Tongue (tissue), 1 donor: ENCODE measurements at regions not wholly inside any gene's neighbourhood (a gene's known extent, or its start where the extent isn't known, plus 50 kb on each side); places are given as distances from the start of the nearest gene placed in this dataset.
A peak's percentile ranks its signal among the peaks of the same experiment; 100 is the strongest.

ENCODE experiments used
- DNase-seq: peaks from one replicate; pipeline ENCODE4 v3.0.0-alpha.2; 2015

DNA sequence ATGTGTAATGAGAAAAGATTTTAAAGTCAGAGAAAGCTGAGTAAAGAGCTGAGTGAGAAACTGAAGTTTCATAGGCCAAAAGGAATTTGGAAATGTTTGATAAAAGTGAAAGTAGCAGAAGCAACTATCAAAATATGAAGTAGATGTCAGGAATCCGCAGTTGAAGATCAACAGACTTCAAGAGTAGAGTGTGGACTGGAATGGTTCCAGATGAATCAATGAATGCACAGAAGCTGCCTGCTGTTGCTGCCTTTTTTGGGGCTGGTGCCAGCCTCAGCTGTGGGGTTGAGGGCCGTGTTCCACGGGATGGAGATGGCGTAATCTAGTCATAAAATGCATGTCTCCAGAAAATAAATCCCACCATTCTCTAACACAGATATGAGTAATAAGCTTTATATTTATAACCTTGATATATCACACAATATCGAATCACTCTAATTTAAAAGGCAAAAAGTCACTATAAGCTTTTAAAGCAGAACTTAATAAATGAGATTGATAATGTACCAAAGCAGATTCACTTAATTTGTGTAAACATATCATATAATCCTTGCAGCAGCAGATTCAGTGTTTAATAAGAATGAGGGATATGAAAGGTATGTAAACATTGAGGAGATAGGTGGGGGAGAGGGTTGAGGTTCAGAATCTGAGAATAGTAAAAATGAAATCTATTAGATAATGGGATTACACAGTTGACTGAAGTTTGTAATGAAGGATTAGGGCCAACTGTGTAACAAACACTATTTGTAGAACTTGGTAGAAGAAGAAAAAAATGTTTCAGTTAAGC, 652.3 kb upstream of the FTMT start:
- DNase-seq: peak; percentile 73

DNA sequence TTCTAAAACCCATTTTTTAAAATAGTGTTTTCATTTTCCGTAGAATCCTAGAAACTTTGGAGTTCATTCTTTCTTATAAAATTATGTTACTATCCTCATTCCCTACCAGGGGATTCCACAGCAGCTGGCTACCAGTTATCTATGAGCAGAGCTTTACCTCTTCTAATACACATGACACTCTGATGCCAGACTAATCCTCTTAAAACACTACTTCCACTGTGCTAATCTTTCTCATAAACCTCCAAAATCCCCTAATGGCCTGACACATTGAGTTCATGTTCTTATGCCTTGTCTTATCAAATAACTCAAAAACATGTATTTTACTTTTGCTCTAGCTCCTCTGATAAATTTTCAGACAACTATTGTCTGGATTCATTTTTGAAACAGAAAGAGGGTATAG, 633.6 kb upstream of the FTMT start:
- no peak for DNase-seq

DNA sequence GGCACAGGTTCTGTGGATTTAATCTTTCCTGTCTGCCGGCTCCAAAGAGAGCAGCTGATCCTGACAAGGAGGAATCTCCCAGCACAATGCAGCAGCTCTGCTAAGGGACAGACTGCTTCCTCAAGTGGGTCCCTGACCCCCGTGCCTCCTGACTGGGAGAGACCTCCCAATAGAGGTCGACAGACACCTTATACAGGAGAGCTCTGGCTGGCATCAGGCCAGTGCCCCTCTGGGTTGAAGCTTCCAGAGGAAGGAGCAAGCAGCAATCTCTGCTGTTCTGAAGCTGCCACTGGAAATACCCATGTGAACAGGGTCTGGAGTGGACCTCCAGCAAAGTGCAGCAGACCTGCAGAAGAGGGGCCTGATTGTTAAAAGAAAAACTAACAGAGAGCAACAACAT, 630.2 kb upstream of the FTMT start:
- DNase-seq: no peak

DNA sequence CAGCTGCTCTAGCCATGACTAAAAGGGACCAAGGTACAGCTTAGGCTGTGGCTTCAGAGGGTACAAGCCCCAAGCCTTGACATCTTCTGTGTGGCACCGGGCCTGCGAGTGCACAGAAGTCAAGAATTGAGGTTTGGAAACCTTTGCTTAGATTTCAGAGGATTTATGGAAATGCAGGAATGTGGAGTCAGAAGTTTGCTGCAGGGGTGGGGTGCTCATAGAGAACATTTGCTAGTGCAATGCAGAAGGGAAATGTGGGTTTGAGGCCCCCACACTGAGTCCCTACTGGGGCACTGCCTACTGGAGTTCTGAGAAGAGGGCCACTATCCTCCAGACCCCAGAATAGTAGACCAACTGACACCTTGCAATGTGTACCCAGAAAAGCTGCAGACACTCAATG, 624.9 kb upstream of the FTMT start:
- DNase-seq: no peak

DNA sequence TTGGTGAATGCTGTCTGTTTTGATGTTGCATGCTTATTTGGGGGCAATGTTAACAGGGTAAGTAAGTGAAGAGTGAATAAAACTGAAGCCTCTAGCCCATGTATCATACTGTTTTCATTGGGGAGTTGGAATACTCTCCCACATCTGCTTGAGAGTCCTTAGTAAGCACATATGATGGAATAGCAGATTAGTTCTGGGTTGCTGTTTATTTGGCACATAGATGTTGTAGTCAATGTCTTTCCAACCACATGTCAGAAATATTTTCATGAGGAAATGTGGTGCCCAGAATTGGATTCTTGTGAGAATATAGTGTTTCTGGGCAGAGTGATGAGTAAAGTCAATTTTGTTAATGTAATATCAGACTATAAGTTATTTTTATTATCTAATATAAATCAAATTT, 611.7 kb upstream of the FTMT start:
- peak; percentile 5 for DNase-seq

DNA sequence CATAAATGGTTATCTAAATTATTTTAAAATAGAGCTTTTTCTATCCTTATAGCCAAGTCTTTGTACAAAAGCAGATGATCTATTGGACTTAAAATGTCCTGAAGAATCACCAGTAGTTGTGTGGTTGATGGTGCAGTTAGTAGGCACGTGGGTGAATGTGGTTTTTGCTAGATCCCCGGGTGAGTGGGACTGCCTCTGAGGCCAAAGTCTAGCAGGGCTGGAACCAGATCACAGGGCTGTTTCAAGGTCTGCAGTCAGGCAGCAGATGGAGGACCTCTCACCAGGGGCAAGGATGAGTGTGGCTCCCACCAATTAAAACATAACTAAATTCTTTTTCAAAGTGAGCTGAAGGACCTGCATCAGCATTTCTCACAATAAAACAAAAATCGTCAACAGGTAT, 604.7 kb upstream of the FTMT start:
- DNase-seq: no peak

DNA sequence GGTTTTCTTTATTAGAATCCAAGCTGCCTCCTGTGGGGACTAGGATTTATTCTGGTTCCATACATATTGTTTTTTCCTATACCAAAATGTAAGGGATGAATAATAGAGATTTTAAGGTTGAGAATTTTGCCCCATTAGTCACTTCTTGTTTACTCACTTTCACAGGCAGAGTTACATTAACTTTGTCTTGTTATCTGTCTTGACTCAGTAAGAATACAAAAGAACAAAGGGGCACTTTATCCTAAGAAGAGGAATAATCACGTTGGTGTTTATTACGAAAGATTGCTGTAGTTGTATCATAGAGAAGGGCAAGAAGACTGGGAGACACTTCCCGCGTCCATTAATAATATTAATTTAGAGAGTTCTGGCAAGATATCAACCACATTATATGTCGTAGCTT, 599.7 kb upstream of the FTMT start:
- DNase-seq: no peak

DNA sequence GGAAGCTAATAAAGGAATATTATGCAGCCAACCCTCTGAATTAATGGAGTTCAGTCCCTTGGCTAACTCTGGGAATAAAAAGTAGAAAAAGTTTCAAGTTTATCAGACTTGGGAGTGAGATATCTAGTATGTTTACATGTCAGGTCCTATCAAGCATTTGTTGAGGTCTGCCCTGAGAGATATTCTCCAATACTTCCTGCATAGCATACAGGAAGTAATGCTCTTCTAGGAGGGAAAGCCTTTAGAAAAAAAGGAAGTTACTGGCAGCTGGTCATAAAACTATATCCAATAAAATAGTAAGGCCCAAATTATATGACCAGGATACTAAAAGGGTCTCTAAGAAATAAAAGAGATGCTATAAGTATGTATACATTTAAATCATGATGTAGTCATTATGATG, 594.1 kb upstream of the FTMT start:
- DNase-seq: no peak

DNA sequence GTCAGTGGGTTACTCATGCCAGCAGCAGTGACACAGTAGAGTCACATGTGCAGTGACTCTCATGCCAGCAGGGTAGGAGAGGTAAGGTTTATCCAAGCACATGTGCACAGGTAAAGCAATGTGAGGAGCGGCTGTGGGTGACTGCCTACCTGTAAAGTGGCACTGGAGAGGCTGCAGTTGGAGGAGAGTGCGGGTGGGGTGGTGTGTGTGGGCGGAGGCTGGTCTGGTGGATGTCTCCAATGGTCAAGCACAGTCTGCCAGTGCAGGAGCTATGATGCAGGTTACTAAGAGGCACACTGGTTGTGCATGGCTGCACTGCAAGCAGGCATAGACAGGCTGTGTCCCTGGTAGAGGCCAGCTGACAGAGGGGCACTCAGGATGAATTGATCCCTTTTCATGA, 588.2 kb upstream of the FTMT start:
- DNase-seq: no peak

DNA sequence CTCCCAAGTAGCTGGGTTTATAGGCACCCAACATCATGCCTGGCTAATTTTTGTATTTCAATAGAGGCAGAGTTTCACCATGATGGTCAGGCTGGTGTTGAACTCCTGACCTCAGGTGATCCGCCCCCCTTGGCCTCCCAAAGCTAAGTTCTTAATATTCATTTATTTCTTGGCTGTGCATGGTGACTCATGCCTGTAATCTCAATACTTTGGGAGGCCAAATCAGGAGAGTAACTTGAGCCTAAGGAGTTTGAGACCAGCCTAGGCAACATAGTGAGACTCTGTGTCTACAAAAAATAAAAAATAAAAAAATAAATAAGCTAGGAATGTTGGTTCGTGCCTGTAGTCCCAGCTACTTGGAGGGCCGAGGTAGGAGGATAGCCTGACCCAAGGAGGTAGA, 587.1 kb upstream of the FTMT start:
- no peak for DNase-seq

DNA sequence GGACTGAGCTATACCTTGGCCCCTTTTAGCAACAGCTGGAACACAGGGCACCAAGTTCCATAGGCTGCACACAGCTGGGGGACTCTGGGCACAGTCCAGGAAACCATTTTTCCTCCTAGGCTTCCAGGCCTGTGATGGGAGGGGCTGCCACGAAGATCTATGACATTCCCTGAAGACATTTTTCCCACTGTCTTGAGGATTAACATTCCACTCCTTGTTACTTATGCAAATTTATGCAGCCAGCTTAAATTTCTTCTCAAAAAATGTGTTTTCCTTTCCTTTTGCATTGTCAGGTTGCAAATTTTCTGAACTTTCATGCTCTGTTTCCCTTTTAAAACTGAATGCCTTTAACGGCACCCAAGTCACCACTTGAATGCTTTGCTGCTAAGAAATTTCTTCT, 580.1 kb upstream of the FTMT start:
- no peak for DNase-seq

DNA sequence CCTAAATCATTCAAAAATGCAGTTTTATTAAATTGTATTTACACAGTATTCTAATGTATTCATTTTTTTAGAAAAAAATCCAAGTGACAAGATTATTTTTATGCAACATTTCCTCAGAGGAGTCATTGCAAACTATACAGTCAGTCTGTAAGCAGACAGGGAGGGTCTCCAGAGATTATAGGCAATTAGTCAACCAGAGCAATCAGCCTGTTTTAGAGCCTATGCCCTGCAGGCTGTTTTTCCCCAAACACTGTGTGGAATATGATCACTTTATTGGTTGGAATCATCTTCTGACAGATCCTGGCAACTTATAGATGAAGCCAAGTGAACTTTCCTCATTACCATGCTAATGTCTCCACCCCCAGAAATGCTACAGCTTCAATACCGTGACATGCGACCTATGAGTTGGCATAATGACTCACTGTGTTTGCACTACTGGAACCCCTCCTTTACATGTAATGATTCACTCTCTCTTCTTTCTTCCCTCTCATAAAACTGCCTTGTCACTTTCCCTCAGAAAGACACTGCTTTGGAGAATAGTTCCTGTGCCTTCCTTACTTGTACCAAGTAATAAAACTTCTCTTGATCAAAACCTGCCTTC, 577.7 kb upstream of the FTMT start:
- DNase-seq: no peak

DNA sequence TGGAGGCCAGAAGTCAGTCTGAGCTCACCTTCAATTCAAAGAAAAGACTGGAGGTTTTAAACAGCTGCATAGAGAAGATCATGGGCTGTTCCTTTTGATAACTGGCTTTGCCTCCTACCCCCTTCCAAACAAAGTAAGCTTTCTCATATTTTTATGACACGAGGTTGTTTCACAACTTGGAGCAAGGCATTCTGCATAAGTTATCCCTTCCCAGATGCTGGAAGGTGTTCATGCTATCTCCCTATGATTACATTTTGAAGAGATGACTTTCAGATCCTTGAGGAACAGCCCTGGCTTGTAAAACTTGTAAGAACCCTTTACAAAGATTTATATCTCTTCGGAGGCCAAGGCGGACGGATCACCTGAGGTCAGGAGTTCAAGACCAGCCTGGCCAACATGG, 571.9 kb upstream of the FTMT start:
- DNase-seq: no peak

DNA sequence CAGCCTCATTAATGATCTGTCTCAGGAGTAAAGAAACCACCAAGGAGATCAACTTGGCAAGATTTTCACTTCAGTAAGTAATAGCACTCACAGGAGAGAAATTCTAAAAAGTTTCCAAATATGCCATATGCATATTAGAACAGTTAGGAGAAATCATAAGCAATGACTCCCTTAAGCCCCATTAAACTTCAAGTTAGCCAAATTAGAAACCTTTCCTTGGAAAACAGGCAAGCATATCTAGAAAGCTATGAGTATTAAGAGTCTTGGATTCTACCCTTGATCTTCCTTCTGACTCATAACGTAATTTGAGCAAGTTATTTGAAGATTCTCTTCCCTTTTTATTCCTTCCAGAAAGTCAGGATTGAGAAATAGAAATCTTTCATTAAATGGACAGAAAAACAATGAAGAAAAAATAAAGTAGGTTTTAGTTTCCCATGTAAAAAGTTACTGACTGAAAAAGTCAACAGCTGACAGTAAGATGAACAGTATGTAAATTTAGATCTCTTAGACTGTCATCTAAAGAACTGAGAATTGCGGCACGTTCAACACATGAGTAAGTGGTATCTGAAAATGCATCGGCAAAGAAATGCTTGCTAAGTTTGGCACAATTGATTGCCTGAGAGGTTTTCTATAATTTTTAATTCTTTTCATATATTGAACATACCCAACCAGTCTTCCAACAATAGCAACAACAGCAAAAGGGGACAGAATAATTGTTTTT, 565.7 kb upstream of the FTMT start:
- peak; percentile 11 for DNase-seq

DNA sequence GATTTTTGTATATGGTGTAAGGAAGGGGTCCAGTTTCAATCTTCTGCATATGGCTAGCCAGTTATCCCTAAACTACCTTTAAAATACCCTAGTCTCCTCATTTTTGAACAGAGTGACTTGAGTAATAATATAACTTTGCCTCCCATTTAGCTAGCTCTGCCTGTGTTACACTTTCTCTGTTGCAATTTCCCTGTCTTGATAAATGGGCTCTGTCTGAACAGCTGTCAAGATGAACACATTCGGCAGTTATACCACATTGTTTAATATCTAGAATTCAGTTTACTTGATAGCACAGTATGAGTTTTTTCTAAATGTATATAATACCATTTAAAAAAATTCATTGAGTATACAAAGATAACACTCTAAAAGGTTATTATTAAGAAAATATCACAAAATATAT, 562.9 kb upstream of the FTMT start:
- DNase-seq: no peak

DNA sequence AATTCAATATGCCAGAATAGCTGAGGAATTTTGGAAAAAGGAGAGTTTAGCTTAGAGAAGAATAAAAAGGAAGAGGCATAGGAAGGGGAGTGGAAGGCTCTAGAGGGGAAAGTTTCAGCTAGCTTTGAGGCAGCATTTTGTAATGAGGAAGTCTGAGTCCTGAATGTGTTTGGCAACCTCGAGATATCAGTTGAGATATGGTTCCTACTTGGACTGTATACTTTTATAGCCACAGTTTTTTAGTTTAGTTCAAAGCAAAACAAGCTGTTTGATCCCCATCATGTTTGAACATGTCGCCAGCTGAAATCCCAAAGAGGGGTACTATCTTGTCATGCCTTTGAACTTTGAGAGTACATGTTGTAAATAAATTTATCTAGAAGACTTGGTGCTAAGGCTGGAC, 559.0 kb upstream of the FTMT start:
- DNase-seq: no peak

DNA sequence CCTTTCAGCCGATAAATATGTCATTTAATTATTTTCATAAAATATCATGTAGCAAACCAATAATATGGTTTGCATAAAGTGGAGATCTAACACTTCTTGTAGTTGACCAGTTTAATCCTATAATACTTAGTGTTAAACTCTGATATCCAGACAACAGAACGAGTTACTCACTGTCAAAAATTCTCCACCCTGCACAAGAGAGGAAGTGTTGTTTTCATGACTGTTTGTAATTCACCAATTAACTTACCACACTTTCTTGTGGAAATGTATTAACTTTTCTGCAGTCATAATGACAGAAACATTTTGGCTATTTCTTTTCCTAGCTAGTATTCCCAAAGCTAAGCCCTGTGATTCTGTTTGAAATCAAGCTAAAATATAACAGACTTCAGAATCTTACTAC, 555.3 kb upstream of the FTMT start:
- DNase-seq: no peak

DNA sequence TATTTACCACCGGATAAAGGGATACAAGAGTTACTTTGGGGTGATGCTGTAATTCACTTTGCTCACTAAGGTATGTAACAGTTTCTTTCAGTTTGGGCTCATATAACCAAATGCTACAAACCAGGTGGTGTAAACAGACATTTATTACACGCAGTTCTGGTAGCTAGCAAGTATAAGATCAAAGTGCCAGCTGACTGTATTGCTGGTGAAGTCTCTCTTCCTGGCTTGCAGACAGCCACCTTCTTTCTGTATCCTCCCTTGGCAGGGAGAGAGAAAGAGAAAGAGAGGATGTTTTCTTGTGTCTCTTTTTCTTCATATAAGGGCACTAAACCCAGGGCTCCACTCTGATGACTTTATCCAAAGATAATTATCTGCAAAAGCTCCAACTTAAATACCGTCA, 552.5 kb upstream of the FTMT start:
- no peak for DNase-seq

DNA sequence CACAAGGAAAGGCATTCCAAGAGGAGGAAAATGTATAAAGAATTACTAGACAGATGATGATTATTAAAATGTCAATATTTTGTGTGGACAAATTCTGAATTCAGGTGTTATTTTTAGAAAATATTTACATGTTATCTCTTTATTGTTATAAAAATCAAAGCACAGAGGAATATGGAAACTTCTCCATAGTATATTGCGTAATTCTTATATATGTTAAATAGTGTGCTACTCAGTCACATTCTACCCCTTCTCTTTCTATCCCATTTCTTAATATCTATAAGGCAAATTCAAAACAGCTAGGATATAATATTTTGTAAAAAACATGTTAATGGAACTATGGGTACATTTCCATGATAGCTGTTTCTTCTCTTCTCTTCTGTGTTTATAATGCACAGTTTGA, 546.8 kb upstream of the FTMT start:
- no peak for DNase-seq

DNA sequence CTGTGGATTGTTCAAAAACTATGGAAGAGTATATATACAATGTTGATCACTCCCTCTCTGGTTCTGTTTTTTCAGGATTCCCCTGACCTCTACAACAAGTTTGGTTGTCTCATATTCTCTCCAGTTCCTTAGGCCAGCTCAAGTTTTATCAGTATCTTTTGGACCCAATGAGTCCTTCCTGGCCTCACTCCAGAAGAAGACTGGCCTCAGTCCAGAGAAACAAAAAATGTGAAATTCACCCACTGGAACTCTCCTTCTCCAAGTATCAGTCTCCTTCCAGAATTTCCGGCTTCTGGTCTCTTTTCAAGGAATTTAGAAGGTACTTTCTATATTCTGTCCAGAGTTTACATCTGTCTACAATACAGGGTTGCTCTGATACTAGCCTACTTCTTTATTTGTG, 537.8 kb upstream of the FTMT start:
- no peak for DNase-seq

DNA sequence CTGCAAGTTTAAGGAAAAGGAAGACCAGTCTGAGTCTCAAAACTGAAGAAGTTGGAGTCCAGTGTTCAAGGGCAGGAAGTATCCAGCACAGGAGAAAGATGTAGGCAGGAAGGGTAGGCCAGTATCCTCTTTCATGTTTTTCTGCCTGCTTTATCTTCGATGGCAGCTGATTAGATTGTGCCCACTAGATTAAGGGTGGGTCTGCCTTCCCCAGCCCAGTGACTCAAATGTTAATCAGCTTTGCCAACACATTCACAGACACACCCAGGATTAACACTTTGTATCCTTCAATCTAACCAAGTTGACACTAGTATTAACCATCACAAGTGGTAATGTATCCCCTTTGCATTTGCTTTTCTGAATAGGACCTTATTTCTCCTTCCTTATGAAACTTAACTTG, 535.9 kb upstream of the FTMT start:
- no peak for DNase-seq

DNA sequence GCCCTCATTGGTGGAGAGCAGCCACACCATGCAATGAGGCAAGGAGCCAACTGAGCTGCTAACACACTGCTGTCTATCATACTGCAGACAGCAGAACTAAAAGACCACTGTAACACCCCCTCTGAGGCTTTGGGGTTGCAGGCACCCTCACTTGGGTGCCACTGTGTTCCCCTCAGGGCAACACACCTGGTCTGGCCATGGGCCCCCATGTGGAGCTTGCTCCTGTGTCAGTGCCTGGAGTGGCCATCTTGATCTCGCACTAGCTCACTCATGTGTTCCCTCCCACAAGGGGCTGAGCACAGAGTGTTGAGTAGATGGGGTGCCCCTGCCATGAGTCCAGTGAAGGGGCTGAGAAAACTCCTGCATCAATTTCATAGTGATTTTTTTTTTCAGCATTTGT, 532.4 kb upstream of the FTMT start:
- DNase-seq: no peak

DNA sequence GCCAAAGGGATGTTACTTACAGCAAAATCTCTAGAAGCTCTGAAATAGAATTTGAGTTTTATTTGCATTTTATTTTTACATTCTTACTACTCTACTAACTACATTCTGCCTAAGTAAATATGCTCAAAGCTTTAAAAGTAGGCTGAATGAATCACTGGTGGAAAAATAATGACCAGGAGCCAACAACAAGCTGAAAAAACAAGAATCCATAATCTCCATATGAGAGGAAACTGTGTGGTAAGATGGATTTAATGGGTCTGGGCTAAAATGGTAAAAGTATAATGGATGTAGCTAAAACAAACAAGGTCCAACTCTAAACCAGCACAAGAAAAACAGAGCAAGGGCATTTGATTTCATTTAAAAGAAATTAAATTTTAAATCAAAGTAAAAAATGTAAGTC, 525.8 kb upstream of the FTMT start:
- DNase-seq: peak; percentile 4
